ENCODE measurements at regions not wholly inside any gene's neighbourhood (a gene's known extent, or its start where the extent isn't known, plus 50 kb on each side); places are given as distances from the start of the nearest gene placed in this dataset.

GRCh38 chr6:67633058-67633457, 1002.0 kb upstream of the ADGRB3 start:
- H3K4me1 ChIP-seq (ENCODE audit: insufficient read depth, low read length), result peaks cover 13% of the 10 kb centered on the region
- H3K9me3 ChIP-seq (ENCODE audit: low read length), result no peaks in the 10 kb centered on the region
- H2AFZ ChIP-seq (ENCODE audit: low read length), result no peak overlapping the region
- ATAC-seq (no peak), DNase-seq (no peak)
- no peaks in the 10 kb centered on the region for H3F3A ChIP-seq (ENCODE audit: low read length, unreplicated experiment)
- BruUV-seq (replicated peaks), result no TSS peak
- H3K79me2 ChIP-seq (ENCODE audit: low read length), result no peaks in the 10 kb centered on the region
- H3K4me3 ChIP-seq (ENCODE audit: low read length), result no peak overlapping the region
- no peak overlapping the region for H3K9ac ChIP-seq (ENCODE audit: low read length)
- no peaks in the 10 kb centered on the region for H3K27me3 ChIP-seq (ENCODE audit: low read length)
- H3K36me3 ChIP-seq (ENCODE audit: low read depth, low read length), result no peaks in the 10 kb centered on the region
- H3K27ac ChIP-seq (ENCODE audit: low read length), result no peak overlapping the region
- no peaks in the 10 kb centered on the region for H3K9me2 ChIP-seq (replicated peaks; ENCODE audit: low read length)
- ChIA-PET POLR2A (ENCODE audit: unreplicated experiment) (no interaction called here), CTCF (no interaction called here)
- intact Hi-C loops (cut with micrococcal nuclease), result no loop called here
- TF ChIP-seq CTCF (conservative IDR thresholded peaks at IDR 0.05; ENCODE audit: low read depth, low read length), result no peak
- no peak overlapping the region for H3K4me2 ChIP-seq (ENCODE audit: low read length)
- H4K20me1 ChIP-seq (ENCODE audit: low read length), result no peaks in the 10 kb centered on the region

GRCh38 chr6:67630146-67630545, 1004.9 kb upstream of the ADGRB3 start:
- ATAC-seq (peak; percentile 99), DNase-seq (peak; percentile 64)
- H3K27ac ChIP-seq (ENCODE audit: low read length), result 0 out of 2 replicates have a peak overlapping the region, but pooled peaks have one; percentile 7
- H3K9me2 ChIP-seq (replicated peaks; ENCODE audit: low read length), result no peaks in the 10 kb centered on the region
- H3K9ac ChIP-seq (ENCODE audit: low read length), result no peak overlapping the region
- no peak overlapping the region for H2AFZ ChIP-seq (ENCODE audit: low read length)
- H3K27me3 ChIP-seq (ENCODE audit: low read length), result no peaks in the 10 kb centered on the region
- CTCF ChIA-PET, result no interaction called here
- BruUV-seq (replicated peaks), result no TSS peak
- no peaks in the 10 kb centered on the region for H3K79me2 ChIP-seq (ENCODE audit: low read length)
- no peak for TF ChIP-seq EZH2 (IDR thresholded peaks at IDR 0.05; ENCODE audit: low read length, unreplicated experiment)
- no peak for TF ChIP-seq EZH2phosphoT487 (IDR thresholded peaks at IDR 0.05; ENCODE audit: borderline replicate concordance, low read length)
- TF ChIP-seq CTCF (conservative IDR thresholded peaks at IDR 0.05; ENCODE audit: low read depth, low read length), result no peak
- no peaks in the 10 kb centered on the region for H4K20me1 ChIP-seq (ENCODE audit: low read length)
- POLR2A ChIA-PET (ENCODE audit: unreplicated experiment), result interaction anchor here (0.6 kb wide), 1 partner anchor 106 kb away, joined by 3 read pairs; no protein-coding TSS in a partner anchor
- no peaks in the 10 kb centered on the region for H3F3A ChIP-seq (ENCODE audit: low read length, unreplicated experiment)
- intact Hi-C loops (cut with micrococcal nuclease), result loop anchor here (2.0 kb wide), 1 partner anchor 49 kb away; no protein-coding TSS in a partner anchor
- peak overlapping the region; percentile 58; the same call in 1 of the 2 replicates for H3K4me2 ChIP-seq (ENCODE audit: low read length)
- H3K4me3 ChIP-seq (ENCODE audit: low read length), result no peak overlapping the region
- H3K9me3 ChIP-seq (ENCODE audit: low read length), result no peaks in the 10 kb centered on the region
- H3K36me3 ChIP-seq (ENCODE audit: low read depth, low read length), result no peaks in the 10 kb centered on the region
- peaks cover 13% of the 10 kb centered on the region for H3K4me1 ChIP-seq (ENCODE audit: insufficient read depth, low read length)

- H3K4me2 ChIP-seq (ENCODE audit: low read length), result peak overlapping the region; percentile 58; the same call in 1 of the 2 replicates
- H3K27ac ChIP-seq (ENCODE audit: low read length), result 0 out of 2 replicates have a peak overlapping the region, but pooled peaks have one; percentile 7
- no peak overlapping the region for H3K4me3 ChIP-seq (ENCODE audit: low read length)
- H3F3A ChIP-seq (ENCODE audit: low read length, unreplicated experiment), result no peaks in the 10 kb centered on the region
- no peak overlapping the region for H3K9ac ChIP-seq (ENCODE audit: low read length)
- H3K9me3 ChIP-seq (ENCODE audit: low read length), result no peaks in the 10 kb centered on the region
- no peak for DNase-seq
- BruUV-seq (replicated peaks), result no TSS peak
- ATAC-seq, result no peak
- no peak overlapping the region for H2AFZ ChIP-seq (ENCODE audit: low read length)
- TF ChIP-seq EZH2 (IDR thresholded peaks at IDR 0.05; ENCODE audit: low read length, unreplicated experiment) (no peak), CTCF (conservative IDR thresholded peaks at IDR 0.05; ENCODE audit: low read depth, low read length) (no peak), EZH2phosphoT487 (IDR thresholded peaks at IDR 0.05; ENCODE audit: borderline replicate concordance, low read length) (no peak)
- intact Hi-C loops (cut with micrococcal nuclease), result no loop called here
- H3K27me3 ChIP-seq (ENCODE audit: low read length), result no peaks in the 10 kb centered on the region
- no peaks in the 10 kb centered on the region for H3K79me2 ChIP-seq (ENCODE audit: low read length)
- no peaks in the 10 kb centered on the region for H3K36me3 ChIP-seq (ENCODE audit: low read depth, low read length)
- H3K4me1 ChIP-seq (ENCODE audit: insufficient read depth, low read length), result peaks cover 13% of the 10 kb centered on the region
- POLR2A ChIA-PET (ENCODE audit: unreplicated experiment), result no interaction called here
- H3K9me2 ChIP-seq (replicated peaks; ENCODE audit: low read length), result no peaks in the 10 kb centered on the region
- H4K20me1 ChIP-seq (ENCODE audit: low read length), result no peaks in the 10 kb centered on the region
- CTCF ChIA-PET, result no interaction called here
Measured at GRCh38 chr6:67629258-67629657, 1005.8 kb upstream of the ADGRB3 start.
